CD14-positive monocyte (primary cell): ENCODE measurements at regions not wholly inside any gene's neighbourhood (a gene's known extent, or its start where the extent isn't known, plus 50 kb on each side); places are given as distances from the start of the nearest gene placed in this dataset.

Source experiments
- DNase-seq, 3 donors: peaks; one replicate each; pipeline ENCODE4 v3.0.0-alpha.2; 2011 to 2022
- H2AFZ ChIP-seq: 2 replicates; pipeline ENCODE4 v1.6.0; 2012; ENCODE audit warnings: mild to moderate bottlenecking, low read depth, low read length, inconsistent platforms; ENCODE audit not compliant: insufficient read depth, poor library complexity, severe bottlenecking
- H3K27ac ChIP-seq, 2 donors: 1 replicate in 1 of 2; 2 replicates in 1 of 2; pipeline ENCODE4 v1.5.1; 2012 to 2013; ENCODE audit warnings: low read length in 2 of 2, control low read depth in 1 of 2, inconsistent platforms in 1 of 2, low read depth in 1 of 2, mild to moderate bottlenecking in 1 of 2
- H3K27me3 ChIP-seq, 2 donors: one replicate each; pipeline versions ENCODE4 v1.6.0 to v1.6.1; 2011 to 2013; ENCODE audit warnings: low read length in 2 of 2; ENCODE audit not compliant: control insufficient read depth in 2 of 2, insufficient read depth in 2 of 2
- H3K36me3 ChIP-seq, 2 donors: replicated peaks in 1 of 2; 1 replicate in 1 of 2; 2 replicates in 1 of 2; pipeline versions ENCODE4 v1.5.1 to v1.6.1; 2012 to 2013; ENCODE audit warnings: low read length in 2 of 2, control low read depth in 1 of 2, inconsistent platforms in 1 of 2, mild to moderate bottlenecking in 1 of 2; ENCODE audit not compliant: insufficient read depth in 2 of 2, control insufficient read depth in 1 of 2
- H3K4me1 ChIP-seq, 2 donors: 1 replicate in 1 of 2; 2 replicates in 1 of 2; pipeline versions ENCODE4 v1.5.1 to v1.6.1; 2012 to 2013; ENCODE audit warnings: low read length in 2 of 2, control low read depth in 1 of 2, inconsistent platforms in 1 of 2, mild to moderate bottlenecking in 1 of 2, moderate library complexity in 1 of 2; ENCODE audit not compliant: insufficient read depth in 2 of 2, control insufficient read depth in 1 of 2
- H3K4me2 ChIP-seq: replicated peaks from 2 replicates; pipeline ENCODE3; 2012; ENCODE audit warnings: low read length, moderate library complexity, mild to moderate bottlenecking; ENCODE audit not compliant: poor library complexity, severe bottlenecking; ENCODE audit errors: extremely low read depth
- H3K4me3 ChIP-seq, 3 experiments: fragments of 200-600 bp in 1 of 3; sonication (generic) in 1 of 3; replicated peaks in 1 of 3; 1 replicate in 2 of 3; 2 replicates in 1 of 3; pipeline ENCODE4 v1.5.1; 2011 to 2013; ENCODE audit warnings: low read length in 3 of 3, mild to moderate bottlenecking in 3 of 3, control low read depth in 2 of 3, low read depth in 2 of 3, inconsistent platforms in 1 of 3, moderate library complexity in 1 of 3
- H3K79me2 ChIP-seq: 2 replicates; pipeline ENCODE4 v1.6.0; 2012; ENCODE audit warnings: mild to moderate bottlenecking, control low read depth, inconsistent platforms, low read length, moderate library complexity; ENCODE audit not compliant: insufficient read depth
- H3K9ac ChIP-seq: 2 replicates; pipeline ENCODE4 v1.6.0; 2017; ENCODE audit warnings: low read length, mild to moderate bottlenecking; ENCODE audit not compliant: insufficient read depth, poor library complexity, severe bottlenecking
- H3K9me3 ChIP-seq, 2 donors: replicated peaks in 1 of 2; 1 replicate in 1 of 2; 2 replicates in 1 of 2; pipeline versions ENCODE4 v1.5.1 to v1.6.1; 2012 to 2013; ENCODE audit warnings: low read length in 2 of 2, control low read depth in 1 of 2; ENCODE audit not compliant: control insufficient read depth in 1 of 2, insufficient read depth in 1 of 2
- H4K20me1 ChIP-seq: 2 replicates; pipeline ENCODE4 v1.6.0; 2012; ENCODE audit warnings: mild to moderate bottlenecking, low read length, control low read depth, moderate library complexity; ENCODE audit not compliant: insufficient read depth
- H3K27ac Mint-ChIP-seq, 7 donors: one replicate each; pipeline ENCODE4 v1.8.0; 2020; ENCODE audit warnings: mild to moderate bottlenecking in 7 of 7, mixed read lengths in 7 of 7, moderate library complexity in 6 of 7, inconsistent platforms in 2 of 7
- H3K27me3 Mint-ChIP-seq, 3 donors: one replicate each; pipeline ENCODE4 v1.8.0; 2021 to 2022; ENCODE audit warnings: low read depth in 3 of 3, mild to moderate bottlenecking in 3 of 3, mixed read lengths in 3 of 3, moderate library complexity in 3 of 3, inconsistent platforms in 1 of 3
- H3K36me3 Mint-ChIP-seq, 2 donors: one replicate each; pipeline ENCODE4 v1.8.0; 2020; ENCODE audit warnings: mixed read lengths in 2 of 2, inconsistent platforms in 1 of 2, mild to moderate bottlenecking in 1 of 2
- H3K4me1 Mint-ChIP-seq: one replicate; pipeline ENCODE4 v1.8.0; 2020; ENCODE audit warnings: mild to moderate bottlenecking, mixed read lengths
- H3K4me3 Mint-ChIP-seq, 2 donors: one replicate each; pipeline ENCODE4 v1.8.0; 2020; ENCODE audit warnings: mild to moderate bottlenecking in 2 of 2, mixed read lengths in 2 of 2, moderate library complexity in 1 of 2
- H3K9me3 Mint-ChIP-seq, 7 donors: one replicate each; pipeline ENCODE4 v1.8.0; 2020 to 2022; ENCODE audit warnings: mixed read lengths in 7 of 7, mild to moderate bottlenecking in 6 of 7, moderate library complexity in 6 of 7, inconsistent platforms in 2 of 7
- CTCF ChIP-seq: fragments of 200-600 bp; IDR thresholded peaks from one replicate; pipeline ENCODE4 v1.8.0; 2022; ENCODE audit warnings: antibody characterized with exemption, mild to moderate bottlenecking
- WGBS: methylation state at CpG from one replicate; pipeline ENCODE4 v1.1.5; 2013; ENCODE audit warnings: missing lambda C conversion rate; ENCODE audit not compliant: insufficient coverage; 5-methylcytosine and 5-hydroxymethylcytosine counted together
- intact Hi-C, 2 donors: fragments of 100-400 bp; cut with micrococcal nuclease; formaldehyde crosslinking; loops; one replicate each; pipeline versions ENCODE4 v1.15.0 to v1.15.1; 2023

- Histone ChIP-seq H3K9ac (no peak overlapping the region), H2AFZ (no peak overlapping the region), H3K4me2 (no peak overlapping the region), H3K79me2 (no peaks in the 10 kb centered on the region), H4K20me1 (no peaks in the 10 kb centered on the region), H3K9me3 (no peaks in the 10 kb centered on the region), H3K27ac (no peak overlapping the region), H3K36me3 (no peaks in the 10 kb centered on the region), H3K4me3 (no peak overlapping the region), H3K4me1 (no peaks in the 10 kb centered on the region), H3K27me3 (no peaks in the 10 kb centered on the region)
- TF ChIP-seq CTCF, result no peak
- intact Hi-C loops, result no loop called here
- Mint-ChIP-seq H3K4me1 (no peaks in the 10 kb centered on the region), H3K4me3 (no peak overlapping the region), H3K36me3 (no peaks in the 10 kb centered on the region), H3K9me3 (peaks cover 0 to 6% (median 4%) of the 10 kb centered on the region in 7 donors), H3K27me3 (peaks cover 0 to 2% (median 0%) of the 10 kb centered on the region in 3 donors), H3K27ac (no peak overlapping the region)
- 100% methylated on average over 1 of the region's 3 CpGs for WGBS
- DNase-seq, result no peak
Measured at GRCh38 chr18:11488175-11488574, 121.2 kb upstream of the SLC35G4 start.

DNA sequence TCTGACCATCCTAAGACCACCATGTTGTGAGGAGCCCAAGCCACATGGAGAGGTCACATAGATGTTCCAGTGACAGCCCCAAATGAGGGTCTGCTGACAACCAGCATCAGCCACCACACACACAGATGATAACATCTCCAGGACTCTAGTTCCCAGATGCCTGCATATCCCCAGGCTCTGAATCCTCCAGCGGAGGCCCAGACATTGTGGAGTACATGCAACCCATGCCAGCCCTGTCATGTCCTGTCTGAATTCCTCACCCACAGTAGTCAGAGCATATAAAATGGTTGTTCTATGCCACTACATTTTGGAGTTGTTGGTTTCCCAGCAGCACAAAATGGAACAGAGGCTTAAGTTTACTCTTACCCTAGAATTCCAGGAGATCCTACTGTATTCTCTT lies 122.0 kb upstream of the SLC35G4 start:
- Mint-ChIP-seq H3K4me3 (no peak overlapping the region), H3K27me3 (peaks cover 0 to 2% (median 0%) of the 10 kb centered on the region in 3 donors), H3K9me3 (peaks cover 0 to 6% (median 3%) of the 10 kb centered on the region in 7 donors), H3K36me3 (no peaks in the 10 kb centered on the region), H3K4me1 (no peaks in the 10 kb centered on the region), H3K27ac (no peak overlapping the region)
- Histone ChIP-seq H3K4me1 (no peaks in the 10 kb centered on the region), H4K20me1 (no peaks in the 10 kb centered on the region), H3K4me2 (no peak overlapping the region), H3K9ac (no peak overlapping the region), H2AFZ (no peak overlapping the region), H3K27ac (no peak overlapping the region), H3K79me2 (no peaks in the 10 kb centered on the region), H3K36me3 (no peaks in the 10 kb centered on the region), H3K9me3 (no peaks in the 10 kb centered on the region), H3K27me3 (no peaks in the 10 kb centered on the region), H3K4me3 (no peak overlapping the region)
- WGBS, result no CpG with 5 or more reads among the region's 1 CpG
- DNase-seq, result no peak
- TF ChIP-seq CTCF, result no peak
- intact Hi-C loops, result no loop called here
